ENCODE measurements at regions not wholly inside any gene's neighbourhood (a gene's known extent, or its start where the extent isn't known, plus 50 kb on each side); places are given as distances from the start of the nearest gene placed in this dataset.

GRCh38 chr4:173935622-173936405 lies 347.7 kb downstream of the FBXO8 start:
- Mint-ChIP-seq H3K9me3 (ENCODE audit: low read depth) (no peaks in the 10 kb centered on the region), H3K27ac (ENCODE audit: unreplicated experiment) (no peak overlapping the region), H3K36me3 (ENCODE audit: low read depth) (no peaks in the 10 kb centered on the region), H3K4me3 (ENCODE audit: unreplicated experiment) (no peak overlapping the region), H3K4me1 (ENCODE audit: low read depth) (no peaks in the 10 kb centered on the region), H3K27me3 (ENCODE audit: low read depth) (peaks cover 20% of the 10 kb centered on the region)
- no peak for TF ChIP-seq CTCF (IDR thresholded peaks at IDR 0.05)
- DNase-seq (ENCODE audit: low spot score) = no peak

GRCh38 chr4:173934933-173935620 lies 348.4 kb downstream of the FBXO8 start:
- no peak overlapping the region for H3K27ac Mint-ChIP-seq (ENCODE audit: unreplicated experiment)
- no peak for TF ChIP-seq CTCF (IDR thresholded peaks at IDR 0.05)
- H3K27me3 Mint-ChIP-seq (ENCODE audit: low read depth) = peaks cover 19% of the 10 kb centered on the region

GRCh38 chr4:173934201-173934600 lies 349.3 kb downstream of the FBXO8 start:
- no peak for TF ChIP-seq CTCF (IDR thresholded peaks at IDR 0.05)
- Mint-ChIP-seq H3K36me3 (ENCODE audit: low read depth) (no peaks in the 10 kb centered on the region), H3K9me3 (ENCODE audit: low read depth) (no peaks in the 10 kb centered on the region), H3K4me1 (ENCODE audit: low read depth) (no peaks in the 10 kb centered on the region), H3K4me3 (ENCODE audit: unreplicated experiment) (no peak overlapping the region), H3K27ac (ENCODE audit: unreplicated experiment) (no peak overlapping the region), H3K27me3 (ENCODE audit: low read depth) (peaks cover 18% of the 10 kb centered on the region)
- no peak for DNase-seq (ENCODE audit: low spot score)

More at GRCh38 chr4:173934933-173935620, 348.4 kb downstream of the FBXO8 start:
- Mint-ChIP-seq H3K36me3 (ENCODE audit: low read depth) (no peaks in the 10 kb centered on the region), H3K4me1 (ENCODE audit: low read depth) (no peaks in the 10 kb centered on the region), H3K4me3 (ENCODE audit: unreplicated experiment) (no peak overlapping the region), H3K9me3 (ENCODE audit: low read depth) (no peaks in the 10 kb centered on the region)
- DNase-seq (ENCODE audit: low spot score) = no peak

GRCh38 chr4:173932701-173933100 lies 350.8 kb downstream of the FBXO8 start:
- Mint-ChIP-seq H3K4me3 (ENCODE audit: unreplicated experiment) (no peak overlapping the region), H3K4me1 (ENCODE audit: low read depth) (no peaks in the 10 kb centered on the region), H3K27ac (ENCODE audit: unreplicated experiment) (no peak overlapping the region), H3K36me3 (ENCODE audit: low read depth) (no peaks in the 10 kb centered on the region), H3K9me3 (ENCODE audit: low read depth) (no peaks in the 10 kb centered on the region), H3K27me3 (ENCODE audit: low read depth) (peaks cover 18% of the 10 kb centered on the region)
- TF ChIP-seq CTCF (IDR thresholded peaks at IDR 0.05) = no peak
- DNase-seq (ENCODE audit: low spot score) = no peak

- no peak for DNase-seq (ENCODE audit: low spot score)
- Mint-ChIP-seq H3K4me1 (ENCODE audit: low read depth) (no peaks in the 10 kb centered on the region), H3K4me3 (ENCODE audit: unreplicated experiment) (no peak overlapping the region), H3K27me3 (ENCODE audit: low read depth) (peaks cover 7% of the 10 kb centered on the region), H3K9me3 (ENCODE audit: low read depth) (no peaks in the 10 kb centered on the region), H3K27ac (ENCODE audit: unreplicated experiment) (no peak overlapping the region), H3K36me3 (ENCODE audit: low read depth) (no peaks in the 10 kb centered on the region)
- TF ChIP-seq CTCF (IDR thresholded peaks at IDR 0.05) = no peak
Measured at GRCh38 chr4:173930329-173930967, 353.0 kb downstream of the FBXO8 start.

Data from chondrocyte (in vitro differentiated cells).